ENCODE measurements at regions not wholly inside any gene's neighbourhood (a gene's known extent, or its start where the extent isn't known, plus 50 kb on each side); places are given as distances from the start of the nearest gene placed in this dataset.

DNA sequence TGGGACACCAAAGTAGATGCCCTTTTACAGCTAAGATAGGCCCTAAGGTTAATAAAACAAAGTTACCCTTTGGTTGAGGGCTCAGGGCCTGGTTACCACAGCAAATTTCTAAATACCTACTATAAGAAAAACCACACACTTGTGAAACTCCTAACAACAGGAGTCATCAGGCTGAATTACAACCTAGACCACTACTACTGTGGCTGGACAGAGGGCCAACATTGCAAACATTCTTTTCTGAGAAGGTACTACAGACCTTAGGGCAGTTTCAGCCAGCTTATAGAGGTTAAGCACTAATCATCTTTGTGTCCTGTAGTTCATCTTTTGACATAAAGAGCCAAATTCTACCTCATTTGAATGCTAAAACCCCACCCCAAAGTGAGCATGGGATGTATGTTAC lies 504.0 kb downstream of the RAPGEF2 start:
- no peak for DNase-seq (ENCODE audit: low read depth)
- TF ChIP-seq CTCF (IDR thresholded peaks at IDR 0.05; ENCODE audit: insufficient read depth, low read depth, low read length, missing control alignments), result no peak
- no peak overlapping the region for H3K4me3 ChIP-seq (ENCODE audit: low read length)

DNA sequence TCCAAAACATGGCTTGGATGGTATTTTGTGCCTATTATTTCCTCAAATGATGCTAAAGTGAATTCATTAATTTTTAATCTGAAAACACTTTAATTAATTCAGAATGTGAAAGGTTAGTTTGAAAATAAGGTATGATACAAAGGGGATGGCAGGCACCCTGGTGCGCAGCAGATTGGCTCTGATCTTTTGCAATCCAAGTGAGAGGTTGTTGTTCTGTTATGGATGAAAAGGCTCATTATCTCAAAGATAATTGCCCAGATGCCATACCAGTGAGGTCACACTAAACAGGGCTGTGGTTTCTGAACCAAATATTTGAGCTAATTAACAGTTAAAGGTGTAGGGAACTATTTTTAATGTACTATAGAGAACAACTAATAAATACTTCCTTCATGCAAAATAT lies 504.9 kb downstream of the RAPGEF2 start:
- no peak for TF ChIP-seq CTCF (IDR thresholded peaks at IDR 0.05; ENCODE audit: insufficient read depth, low read depth, low read length, missing control alignments)
- peak; percentile 10 for DNase-seq (ENCODE audit: low read depth)
- no peak overlapping the region for H3K4me3 ChIP-seq (ENCODE audit: low read length)

DNA sequence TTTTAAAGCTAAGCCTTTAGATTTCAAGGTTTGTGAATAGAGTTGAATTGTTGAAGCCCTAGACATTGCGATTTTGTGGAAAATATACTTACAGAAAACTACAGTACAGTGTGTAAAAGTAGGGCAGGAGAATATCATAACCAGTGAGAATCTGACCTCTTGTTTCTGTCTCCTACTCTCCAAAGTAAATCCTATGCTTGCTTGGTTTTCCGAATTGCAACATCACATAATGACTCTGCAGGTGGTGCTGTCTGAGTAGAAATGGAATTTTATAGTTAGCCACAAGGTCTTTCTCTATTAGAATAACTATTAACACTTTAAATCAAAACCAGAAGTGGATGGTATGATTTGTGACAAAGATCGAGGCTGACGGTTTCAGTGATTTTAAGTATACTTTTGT lies 505.6 kb downstream of the RAPGEF2 start:
- TF ChIP-seq CTCF (IDR thresholded peaks at IDR 0.05; ENCODE audit: insufficient read depth, low read depth, low read length, missing control alignments), result peak; percentile 31
- peak; percentile 41 for DNase-seq (ENCODE audit: low read depth)

DNA sequence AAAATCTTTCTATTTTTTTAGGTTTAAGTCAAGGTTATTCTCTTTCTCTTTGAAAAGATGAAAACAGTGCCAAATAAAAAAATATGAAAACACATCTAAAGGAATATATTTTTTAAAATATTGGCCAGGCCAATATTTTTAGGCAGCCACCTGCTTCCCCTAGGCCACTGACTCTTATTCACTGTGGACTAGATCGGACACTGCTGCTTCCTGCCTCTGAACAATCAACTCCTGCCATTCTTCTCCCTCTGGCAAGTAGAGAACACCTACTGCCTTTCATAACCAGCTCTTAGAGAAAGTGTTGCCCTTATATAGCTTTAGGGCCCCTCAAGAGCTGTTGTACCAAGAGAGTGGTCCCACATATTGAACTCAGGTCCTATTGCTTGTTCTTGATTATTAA lies 529.2 kb downstream of the RAPGEF2 start:
- no peak overlapping the region for H3K4me3 ChIP-seq (ENCODE audit: low read length)
- no peak for DNase-seq (ENCODE audit: low read depth)
- TF ChIP-seq CTCF (IDR thresholded peaks at IDR 0.05; ENCODE audit: insufficient read depth, low read depth, low read length, missing control alignments), result no peak

More for the DNA sequence above, 505.6 kb downstream of the RAPGEF2 start:
- no peak overlapping the region for H3K4me3 ChIP-seq (ENCODE audit: low read length)

- TF ChIP-seq CTCF (IDR thresholded peaks at IDR 0.05; ENCODE audit: insufficient read depth, low read depth, low read length, missing control alignments), result no peak
- peak; percentile 28 for DNase-seq (ENCODE audit: low read depth)
- no peak overlapping the region for H3K4me3 ChIP-seq (ENCODE audit: low read length)
Measured at GRCh38 chr4:159639671-159640323, 536.9 kb downstream of the RAPGEF2 start.

DNA sequence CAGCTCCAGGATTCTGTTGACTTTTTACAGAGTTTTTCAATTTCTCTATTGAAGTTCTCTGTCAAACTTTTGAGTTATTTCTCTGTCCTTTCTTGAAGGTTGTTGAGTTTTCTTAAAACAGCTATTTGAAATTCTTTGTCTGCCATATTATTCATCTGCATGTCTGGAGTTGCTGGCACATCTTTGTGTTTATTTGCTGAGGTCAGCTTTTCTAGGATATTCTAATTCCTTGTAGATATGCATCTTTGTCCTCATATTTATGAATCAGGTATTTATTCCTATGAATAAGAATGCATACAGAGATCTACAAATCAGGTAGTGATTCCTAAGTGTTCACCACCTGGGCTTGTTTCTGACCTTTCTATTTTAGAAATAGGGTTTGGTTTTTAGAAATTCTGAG lies 546.4 kb downstream of the RAPGEF2 start:
- TF ChIP-seq CTCF (IDR thresholded peaks at IDR 0.05; ENCODE audit: insufficient read depth, low read depth, low read length, missing control alignments), result no peak
- no peak for DNase-seq (ENCODE audit: low read depth)
- H3K4me3 ChIP-seq (ENCODE audit: low read length), result no peak overlapping the region

- DNase-seq (ENCODE audit: low read depth), result peak; percentile 2
- no peak for TF ChIP-seq CTCF (IDR thresholded peaks at IDR 0.05; ENCODE audit: insufficient read depth, low read depth, low read length, missing control alignments)
- H3K4me3 ChIP-seq (ENCODE audit: low read length), result no peak overlapping the region
Measured at GRCh38 chr4:159652871-159653270, 550.0 kb downstream of the RAPGEF2 start.
